Activated CD4-positive, CD25-positive, alpha-beta regulatory T cell treated with anti-CD3 and anti-CD28 coated beads, Interleukin-2, amount 50 U/mL, for 16 hours (primary cell): ENCODE measurements at regions not wholly inside any gene's neighbourhood (a gene's known extent, or its start where the extent isn't known, plus 50 kb on each side); places are given as distances from the start of the nearest gene placed in this dataset.

Source experiments
- DNase-seq: peaks from one replicate; pipeline ENCODE4 v3.0.0-alpha.2; 2020; ENCODE audit warnings: low read depth, low spot score

- no peak for DNase-seq
These were observed 96.8 kb upstream of the AGR3 start for GRCh38 chr7:16978358-16979244.

DNA sequence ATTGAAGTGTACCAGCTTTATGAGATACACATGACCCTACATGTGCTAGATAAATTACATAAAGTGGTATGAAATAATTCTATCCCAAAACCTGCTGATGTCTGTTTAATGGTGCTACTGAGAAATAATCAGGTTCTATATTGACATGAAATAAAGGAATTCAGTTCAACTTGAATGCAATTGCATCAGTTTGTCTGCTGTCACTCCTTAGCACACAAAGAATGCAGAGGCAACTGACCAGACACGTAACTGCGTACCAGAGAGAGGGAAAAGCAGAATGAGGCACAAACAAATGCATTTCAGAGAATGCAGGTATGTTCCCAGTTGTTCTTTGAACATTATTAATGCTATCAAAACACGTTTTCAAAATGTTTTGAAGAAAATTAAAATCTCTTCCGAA, 98.8 kb upstream of the AGR3 start:
- no peak for DNase-seq

GRCh38 chr7:16982640-16983350, 101.0 kb upstream of the AGR3 start:
- DNase-seq = no peak

DNA sequence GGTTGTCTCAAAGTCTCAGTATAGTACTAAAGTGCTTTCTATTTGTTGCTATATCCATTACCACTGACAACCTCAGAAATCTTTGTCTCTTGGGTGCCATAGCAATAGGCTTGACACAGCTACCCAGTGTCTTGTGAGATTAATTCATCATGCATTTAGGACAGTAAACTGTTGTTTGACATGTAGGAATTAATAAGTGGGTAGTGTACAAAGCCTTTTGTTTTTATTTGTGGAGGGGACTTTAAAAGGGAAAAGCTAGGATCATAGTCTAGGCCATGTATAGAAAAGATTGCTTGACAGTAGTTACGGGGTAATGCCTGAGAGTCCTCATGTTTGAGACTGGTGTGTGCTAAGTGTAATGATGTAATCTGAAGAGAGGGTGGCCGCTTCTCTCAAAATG, 102.6 kb upstream of the AGR3 start:
- DNase-seq = no peak

GRCh38 chr7:16985621-16986020, 103.8 kb upstream of the AGR3 start:
- no peak for DNase-seq

DNA sequence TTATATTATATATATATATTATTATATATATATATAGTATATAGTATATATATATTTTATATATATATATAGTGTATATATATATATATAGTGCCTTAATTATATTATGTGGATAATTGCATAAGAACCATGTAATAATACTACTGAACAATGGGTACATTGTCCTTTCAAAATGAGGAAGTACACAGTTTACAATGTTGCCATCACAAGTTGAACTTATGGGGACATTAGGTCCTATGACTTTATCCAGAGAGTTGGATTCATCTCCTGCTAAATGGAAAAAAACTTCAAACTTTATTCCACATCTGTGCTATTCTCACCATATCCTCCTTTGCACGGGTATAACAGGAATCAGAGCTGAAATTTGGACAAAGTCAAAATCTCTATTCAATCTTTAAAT, 105.0 kb upstream of the AGR3 start:
- DNase-seq = no peak

GRCh38 chr7:16989811-16990413, 108.1 kb upstream of the AGR3 start:
- DNase-seq = no peak

- no peak for DNase-seq
These were observed 109.8 kb upstream of the AGR3 start for GRCh38 chr7:16991551-16991950.

DNA sequence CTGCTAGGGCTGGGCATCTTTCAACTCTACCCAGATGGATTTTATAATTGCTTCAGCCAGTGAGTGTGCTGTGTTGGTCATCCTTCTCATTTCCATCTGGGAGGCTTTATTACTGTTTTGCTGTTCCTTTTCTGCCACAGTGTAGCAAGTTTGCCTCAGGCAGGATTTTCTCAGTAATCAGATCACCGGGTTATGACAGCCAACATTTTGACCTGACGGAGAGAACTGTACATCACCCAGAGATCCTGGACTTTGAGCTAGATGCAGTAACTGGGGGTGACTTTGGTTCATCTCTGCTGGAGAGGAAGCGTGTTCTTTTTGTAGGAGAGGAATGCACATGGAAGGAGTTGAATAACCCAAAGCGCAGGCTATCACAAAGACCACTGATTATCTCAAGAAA, 111.8 kb upstream of the AGR3 start:
- no peak for DNase-seq

- no peak for DNase-seq
These were observed 116.8 kb upstream of the AGR3 start for GRCh38 chr7:16998481-16999051.

DNA sequence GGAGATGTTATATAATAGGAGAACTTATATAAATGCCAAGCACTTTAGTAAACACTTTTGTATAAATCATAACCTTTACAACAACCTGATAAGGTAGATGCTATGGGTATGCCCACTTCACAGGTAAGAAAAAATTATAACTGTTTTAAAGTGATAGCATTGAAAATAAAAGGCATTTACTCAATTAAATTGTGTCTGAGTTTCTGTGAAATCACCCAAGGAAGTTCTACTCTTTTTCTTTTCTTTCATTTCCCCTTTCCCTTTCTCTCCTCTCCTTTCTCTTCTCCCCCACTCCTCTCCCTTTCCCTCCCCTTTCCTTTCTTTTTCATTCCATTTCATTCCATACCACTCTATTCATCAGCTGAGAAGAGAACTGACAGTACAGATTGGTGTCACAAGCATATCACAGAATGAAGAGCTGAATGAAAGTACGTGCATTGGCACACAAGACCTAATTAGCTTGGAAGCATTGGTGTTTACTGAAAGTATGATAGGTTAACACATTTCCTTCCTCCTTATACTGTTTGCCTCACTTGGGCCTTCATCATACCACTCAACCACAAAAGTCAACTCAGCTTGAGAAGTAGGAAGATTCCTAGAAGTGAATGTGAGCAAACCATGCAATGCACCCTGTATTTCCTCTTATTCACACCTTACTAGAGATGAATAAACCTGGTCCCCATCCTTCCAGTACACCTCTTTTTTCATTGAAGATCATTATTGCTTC, 117.9 kb upstream of the AGR3 start:
- DNase-seq = no peak

DNA sequence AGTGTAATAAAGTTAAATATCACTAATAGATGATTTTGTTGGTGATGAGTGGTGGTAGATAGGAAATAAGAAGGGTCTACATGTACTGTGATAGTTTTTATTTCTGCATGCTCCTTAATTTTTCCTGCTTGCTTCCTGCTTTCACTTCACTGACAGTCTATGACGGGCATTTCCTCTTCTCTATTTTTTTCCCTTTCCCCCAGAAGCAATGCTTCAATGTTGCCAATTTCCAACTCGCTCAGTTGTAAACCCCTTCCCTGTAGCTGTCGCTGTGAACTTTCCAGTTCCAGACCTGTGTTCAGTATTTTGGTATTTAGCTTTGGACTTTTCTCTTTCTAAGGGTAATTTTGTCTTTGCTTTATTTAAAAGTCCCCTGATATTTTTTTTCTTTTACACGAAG, 123.5 kb upstream of the AGR3 start:
- no peak for DNase-seq

- no peak for DNase-seq
These were observed 126.1 kb upstream of the AGR3 start for GRCh38 chr7:17007841-17008240.

GRCh38 chr7:17009007-17009719, 127.4 kb upstream of the AGR3 start:
- DNase-seq = no peak

DNA sequence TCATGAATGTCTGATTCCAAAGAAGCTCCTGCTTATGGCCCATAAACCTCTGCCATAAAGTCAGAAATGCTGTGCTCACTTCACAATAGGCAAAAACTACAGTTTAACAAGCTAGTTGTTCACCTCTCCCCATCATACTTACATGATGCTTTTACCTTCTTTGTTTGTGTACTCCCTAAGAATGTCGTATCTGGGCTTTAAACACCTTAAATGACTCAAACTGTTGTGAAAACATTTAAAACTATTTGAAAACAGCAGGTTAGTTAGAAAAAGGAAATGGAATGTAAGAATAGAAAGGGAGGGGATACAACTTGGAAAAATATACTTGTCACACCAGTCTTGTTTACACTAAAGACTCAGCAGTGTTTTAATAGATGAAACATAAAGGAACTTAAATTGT, 128.2 kb upstream of the AGR3 start:
- DNase-seq = no peak

DNA sequence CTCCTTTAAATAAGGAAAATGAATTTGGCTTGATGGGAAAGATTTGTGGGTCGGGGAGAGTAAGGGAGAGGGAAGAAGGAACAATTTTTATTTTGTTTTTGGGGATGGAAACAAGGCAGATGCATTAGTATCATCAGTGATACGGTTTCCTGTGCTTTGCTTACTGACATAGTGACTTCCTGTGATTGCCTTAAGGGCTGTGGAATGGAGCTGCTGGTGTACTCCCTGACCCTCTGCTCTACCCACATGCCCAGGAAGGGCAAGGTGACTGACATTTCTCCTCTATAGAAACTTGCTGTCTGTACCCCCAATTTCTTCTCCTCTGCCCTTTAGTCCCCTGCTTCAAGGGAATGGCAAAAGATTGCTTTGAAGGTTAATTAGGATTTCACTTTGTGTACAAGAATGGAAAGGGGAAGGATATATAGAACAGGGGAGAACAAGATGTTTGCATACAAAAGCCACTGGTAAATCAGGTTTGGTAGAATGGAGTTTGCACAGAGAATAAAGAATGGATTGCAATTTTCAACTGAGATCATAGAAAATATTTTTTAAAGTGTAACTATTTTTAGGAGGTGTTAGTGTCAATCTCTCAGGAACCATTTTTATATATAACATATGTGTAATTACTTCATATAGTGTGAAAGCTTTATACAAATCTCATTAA, 129.0 kb upstream of the AGR3 start:
- DNase-seq = no peak

- DNase-seq = no peak
These were observed 131.4 kb upstream of the AGR3 start for GRCh38 chr7:17013204-17013603.

GRCh38 chr7:17014686-17015085, 132.9 kb upstream of the AGR3 start:
- no peak for DNase-seq

DNA sequence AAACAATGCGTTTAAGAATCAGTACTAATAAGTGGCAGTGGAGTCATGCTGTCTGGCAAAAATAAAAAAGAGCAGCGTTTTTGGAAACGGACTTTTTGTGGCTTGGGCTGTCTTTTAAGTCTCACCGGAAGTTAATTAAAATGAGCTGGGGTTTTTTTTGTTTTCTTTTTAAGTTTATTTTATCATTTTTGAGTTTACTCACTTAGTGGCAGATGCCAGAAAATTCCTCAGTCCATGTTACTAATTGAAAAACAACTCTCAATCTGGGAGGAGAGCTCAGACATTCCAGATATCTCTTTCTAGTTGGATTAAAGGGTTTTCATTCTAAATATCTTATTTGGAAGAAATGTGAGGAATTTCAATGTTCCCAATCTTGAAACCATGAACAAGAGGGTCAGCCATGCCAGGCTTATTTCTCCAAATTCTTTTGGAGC, 133.8 kb upstream of the AGR3 start:
- no peak for DNase-seq

DNA sequence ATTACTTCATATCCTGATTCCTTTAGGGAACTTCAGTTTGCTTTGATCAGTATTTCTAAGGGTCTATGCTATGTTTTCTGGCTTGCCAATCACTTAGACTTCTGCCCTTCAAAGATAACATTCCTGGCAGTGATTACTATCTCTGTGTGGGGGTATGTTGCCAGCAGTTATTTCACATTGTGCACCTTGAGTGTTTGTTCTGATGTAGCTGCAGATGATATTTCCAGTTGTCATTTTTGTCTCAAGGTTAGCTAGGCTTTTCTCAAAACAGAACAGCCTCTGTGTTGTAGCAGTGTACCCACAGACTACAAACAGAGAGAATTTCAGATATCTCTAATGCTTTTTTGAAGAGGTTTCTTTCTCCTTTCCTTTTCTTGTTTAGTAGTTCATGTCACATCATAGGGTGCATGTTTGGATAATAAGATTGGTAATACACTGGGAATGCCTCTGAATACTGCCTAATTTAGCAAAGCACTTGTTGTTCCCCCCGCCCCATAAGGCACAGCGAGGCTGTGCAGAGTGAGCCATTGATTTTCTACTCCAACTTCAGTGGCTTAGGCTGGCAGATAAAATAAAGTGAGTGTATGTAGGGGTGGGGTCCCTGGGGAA, 134.7 kb upstream of the AGR3 start:
- no peak for DNase-seq
